Testis (tissue), 2 donors: ENCODE measurements at regions not wholly inside any gene's neighbourhood (a gene's known extent, or its start where the extent isn't known, plus 50 kb on each side); places are given as distances from the start of the nearest gene placed in this dataset.

Source experiments
- DNase-seq: peaks from one replicate; pipeline ENCODE4 v3.0.0-alpha.2; 2019
- H3K27ac ChIP-seq, 2 donors: fragments of 200-600 bp; sonication (generic); one replicate each; pipeline ENCODE4 v1.5.1; 2019
- H3K27me3 ChIP-seq: fragments of 200-600 bp; sonication (generic); one replicate; pipeline ENCODE4 v1.5.1; 2019
- H3K36me3 ChIP-seq: fragments of 200-600 bp; sonication (generic); one replicate; pipeline ENCODE4 v1.5.1; 2017; ENCODE audit warnings: low read depth; ENCODE audit errors: missing control alignments
- H3K4me1 ChIP-seq: fragments of 200-600 bp; sonication (generic); one replicate; pipeline ENCODE4 v1.5.1; 2019
- H3K4me3 ChIP-seq, 2 donors: fragments of 200-600 bp; sonication (generic); one replicate each; pipeline ENCODE4 v1.5.1; 2017 to 2019
- H3K9me3 ChIP-seq: fragments of 200-600 bp; sonication (generic); one replicate; pipeline ENCODE4 v1.5.1; 2017
- POLR2A ChIP-seq: fragments of 450-650 bp; IDR thresholded peaks from one replicate; pipeline ENCODE4 v1.6.1; 2017; ENCODE audit warnings: antibody characterized with exemption, mild to moderate bottlenecking, moderate library complexity
- WGBS, 2 donors: methylation state at CpG; one replicate each; pipeline ENCODE4 v1.1.5; 2018; 5-methylcytosine and 5-hydroxymethylcytosine counted together
- intact Hi-C: fragments of 100-400 bp; cut with DNase I; formaldehyde crosslinking; loops from one replicate; pipeline ENCODE4 v1.15.1; 2023; ENCODE audit warnings: low total_unique reads
- TF ChIP-seq, protein P1 (sequence below), 3 experiments: fragments of 450-650 bp in 2 of 3; fragments of 200-600 bp in 1 of 3; sonication (generic) in 1 of 3; IDR thresholded peaks; one replicate each; pipeline ENCODE4 v1.5.1; 2016 to 2019; ENCODE audit warnings: antibody characterized with exemption in 3 of 3, mild to moderate bottlenecking in 2 of 3, moderate library complexity in 1 of 3

DNA sequence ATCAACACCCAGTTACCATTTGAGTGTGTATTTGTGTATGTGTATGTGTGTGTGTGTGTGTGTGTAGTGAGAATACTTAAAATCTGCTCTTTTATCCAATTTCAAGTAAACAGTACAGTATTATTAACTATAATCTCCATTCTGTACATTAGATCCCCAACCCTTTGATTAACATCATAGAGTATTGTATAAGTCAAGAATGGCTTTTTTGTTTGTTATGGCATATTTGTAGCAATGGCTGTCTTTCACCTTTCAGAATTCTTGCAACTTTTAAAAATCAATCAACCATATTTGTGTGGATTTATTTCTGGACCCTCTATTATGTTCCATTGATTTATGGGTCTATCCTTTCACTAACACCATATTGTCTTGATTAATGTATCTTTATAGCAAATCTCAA lies 779.3 kb upstream of the MIR17HG start:
- no peaks in the 10 kb centered on the region for H3K9me3 ChIP-seq
- H3K4me3 ChIP-seq, result no peak overlapping the region
- no peaks in the 10 kb centered on the region for H3K27me3 ChIP-seq
- H3K27ac ChIP-seq, result no peak overlapping the region
- H3K4me1 ChIP-seq, result no peaks in the 10 kb centered on the region
- TF ChIP-seq POLR2A, result no peak
- TF ChIP-seq, protein P1, sequence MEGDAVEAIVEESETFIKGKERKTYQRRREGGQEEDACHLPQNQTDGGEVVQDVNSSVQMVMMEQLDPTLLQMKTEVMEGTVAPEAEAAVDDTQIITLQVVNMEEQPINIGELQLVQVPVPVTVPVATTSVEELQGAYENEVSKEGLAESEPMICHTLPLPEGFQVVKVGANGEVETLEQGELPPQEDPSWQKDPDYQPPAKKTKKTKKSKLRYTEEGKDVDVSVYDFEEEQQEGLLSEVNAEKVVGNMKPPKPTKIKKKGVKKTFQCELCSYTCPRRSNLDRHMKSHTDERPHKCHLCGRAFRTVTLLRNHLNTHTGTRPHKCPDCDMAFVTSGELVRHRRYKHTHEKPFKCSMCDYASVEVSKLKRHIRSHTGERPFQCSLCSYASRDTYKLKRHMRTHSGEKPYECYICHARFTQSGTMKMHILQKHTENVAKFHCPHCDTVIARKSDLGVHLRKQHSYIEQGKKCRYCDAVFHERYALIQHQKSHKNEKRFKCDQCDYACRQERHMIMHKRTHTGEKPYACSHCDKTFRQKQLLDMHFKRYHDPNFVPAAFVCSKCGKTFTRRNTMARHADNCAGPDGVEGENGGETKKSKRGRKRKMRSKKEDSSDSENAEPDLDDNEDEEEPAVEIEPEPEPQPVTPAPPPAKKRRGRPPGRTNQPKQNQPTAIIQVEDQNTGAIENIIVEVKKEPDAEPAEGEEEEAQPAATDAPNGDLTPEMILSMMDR (IDR thresholded peaks at IDR 0.05), result no peak
- DNase-seq, result no peak
- intact Hi-C loops, result no loop called here
- H3K36me3 ChIP-seq, result no peaks in the 10 kb centered on the region

DNA sequence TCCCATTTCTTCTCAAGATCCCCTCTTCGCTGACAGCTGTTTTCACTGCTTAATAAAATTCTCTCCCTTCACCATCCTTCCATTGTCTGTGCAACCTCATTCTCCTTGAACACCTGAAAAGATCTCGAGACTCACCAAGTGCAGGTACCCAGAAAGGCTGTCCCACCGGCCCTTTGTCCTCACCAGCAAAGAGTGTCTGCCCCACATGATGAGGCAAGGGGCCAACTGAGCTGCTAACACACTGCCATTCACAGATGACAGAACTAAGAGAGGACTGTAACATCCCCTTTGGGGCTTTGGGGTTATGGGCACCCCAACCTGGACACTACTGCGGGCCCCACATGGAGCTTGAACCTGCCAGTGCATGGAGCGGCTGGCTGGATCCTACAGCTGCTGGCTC lies 771.4 kb upstream of the MIR17HG start:
- no peak overlapping the region for H3K4me3 ChIP-seq
- WGBS, 2 donors, result 85 to 94% methylated on average over 5 of the region's 5 CpGs
- no peaks in the 10 kb centered on the region for H3K4me1 ChIP-seq
- no peaks in the 10 kb centered on the region for H3K36me3 ChIP-seq
- no peaks in the 10 kb centered on the region for H3K27me3 ChIP-seq
- H3K9me3 ChIP-seq, result no peaks in the 10 kb centered on the region
- no peak overlapping the region for H3K27ac ChIP-seq
- intact Hi-C loops, result no loop called here
- TF ChIP-seq POLR2A, result no peak
- TF ChIP-seq, protein P1 (IDR thresholded peaks at IDR 0.05), result no peak
- DNase-seq, result no peak

DNA sequence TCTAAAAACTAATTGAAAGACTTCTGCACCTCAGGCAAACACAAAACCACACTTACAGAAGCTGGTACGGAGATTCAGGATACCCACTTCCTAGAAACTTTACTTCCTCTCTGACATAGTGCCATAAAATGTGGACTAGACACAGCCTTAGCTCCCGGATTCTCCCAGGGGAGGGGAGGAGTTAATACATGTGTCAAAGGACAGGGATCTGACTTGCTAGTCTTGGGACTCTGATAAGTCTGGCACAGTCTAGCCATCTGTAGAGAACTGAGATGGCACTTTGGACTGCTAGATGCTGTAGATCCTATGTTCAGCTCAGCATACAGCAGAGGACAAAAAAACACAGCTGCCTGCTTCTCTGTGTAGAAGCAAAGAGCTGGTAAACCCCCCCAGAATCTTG lies 769.8 kb upstream of the MIR17HG start:
- Histone ChIP-seq H3K27me3 (no peaks in the 10 kb centered on the region), H3K4me1 (no peaks in the 10 kb centered on the region), H3K27ac (no peak overlapping the region), H3K36me3 (no peaks in the 10 kb centered on the region), H3K4me3 (no peak overlapping the region), H3K9me3 (no peaks in the 10 kb centered on the region)
- 60 to 64% methylated on average over 2 of the region's 2 CpGs for WGBS, 2 donors
- TF ChIP-seq, protein P1 (IDR thresholded peaks at IDR 0.05), result no peak
- no peak for TF ChIP-seq POLR2A
- no peak for DNase-seq
- intact Hi-C loops, result no loop called here

DNA sequence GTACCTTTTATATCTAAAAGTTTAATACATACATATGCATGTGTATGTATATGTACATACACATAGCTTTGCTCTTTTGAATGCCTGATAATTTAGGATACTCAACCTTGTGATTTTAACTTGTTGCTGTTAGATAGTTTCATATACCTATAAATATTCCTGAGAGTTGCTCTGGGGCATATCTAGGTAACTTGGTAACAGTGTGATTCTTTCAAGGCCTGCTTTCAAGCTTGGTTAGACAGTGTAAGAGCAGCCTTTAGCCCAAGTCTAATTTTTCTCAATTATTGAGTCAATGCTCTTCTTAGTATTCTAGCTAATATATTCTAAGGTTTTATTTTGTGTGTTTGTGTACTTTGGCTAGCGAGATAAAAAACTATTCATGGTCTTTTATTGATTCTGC lies 762.1 kb upstream of the MIR17HG start:
- intact Hi-C loops, result no loop called here
- Histone ChIP-seq H3K27ac (no peak overlapping the region), H3K36me3 (no peaks in the 10 kb centered on the region), H3K27me3 (no peaks in the 10 kb centered on the region), H3K9me3 (no peaks in the 10 kb centered on the region), H3K4me1 (no peaks in the 10 kb centered on the region), H3K4me3 (no peak overlapping the region)
- TF ChIP-seq, protein P1 (IDR thresholded peaks at IDR 0.05), result no peak
- no peak for TF ChIP-seq POLR2A
- WGBS, 2 donors, result 91 to 100% methylated on average over 1 of the region's 1 CpG
- no peak for DNase-seq

DNA sequence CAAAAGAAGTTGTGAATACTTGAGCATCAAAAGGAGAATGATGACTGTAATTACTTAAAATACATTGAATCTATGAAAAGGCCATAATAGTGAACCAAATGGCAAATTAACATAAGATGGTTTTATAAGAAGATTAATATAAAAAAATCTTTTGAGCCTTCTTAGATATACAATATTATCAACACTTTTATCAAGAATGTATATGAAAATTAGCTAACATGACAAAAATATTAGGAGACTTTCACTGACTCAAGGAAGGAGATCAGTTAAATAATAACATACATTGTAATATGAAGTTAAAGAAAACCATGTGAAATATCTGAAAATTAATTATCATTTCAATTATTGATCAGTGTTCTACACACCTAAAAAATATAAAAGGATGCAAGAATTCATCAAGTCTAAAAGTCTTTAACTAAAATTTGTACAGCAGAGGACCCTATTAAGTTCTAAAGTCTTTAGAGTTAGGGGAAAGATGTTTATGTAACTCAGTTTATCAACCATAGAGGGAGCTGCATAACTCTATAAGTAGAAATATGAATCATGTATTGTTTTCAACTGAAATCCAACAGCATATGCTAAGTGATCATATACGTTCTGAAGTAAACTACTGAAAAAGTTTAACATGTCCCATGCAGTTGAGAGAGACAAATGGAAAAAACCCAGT lies 756.1 kb upstream of the MIR17HG start:
- no peaks in the 10 kb centered on the region for H3K27me3 ChIP-seq
- intact Hi-C loops, result no loop called here
- no peak overlapping the region for H3K4me3 ChIP-seq
- WGBS, 2 donors, result 92 to 94% methylated on average over 1 of the region's 1 CpG
- DNase-seq, result no peak
- no peaks in the 10 kb centered on the region for H3K36me3 ChIP-seq
- H3K27ac ChIP-seq, result no peak overlapping the region
- H3K9me3 ChIP-seq, result no peaks in the 10 kb centered on the region
- H3K4me1 ChIP-seq, result no peaks in the 10 kb centered on the region
- TF ChIP-seq POLR2A, result no peak
- TF ChIP-seq, protein P1 (IDR thresholded peaks at IDR 0.05), result no peak
